Colonic mucosa (tissue), 4 donors: ENCODE measurements at regions not wholly inside any gene's neighbourhood (a gene's known extent, or its start where the extent isn't known, plus 50 kb on each side); places are given as distances from the start of the nearest gene placed in this dataset.
"Not testable (repeated sequence)": the region's sequence is repeated elsewhere in the genome, so short reads cannot be mapped to it uniquely, and the experiment has no call there.

Experiments used
- DNase-seq: peaks from one replicate; pipeline ENCODE4 v3.0.0-alpha.2; 2020
- H3K27ac ChIP-seq: fragments of 200-600 bp; one replicate; pipeline ENCODE4 v1.8.0; 2021
- H3K27me3 ChIP-seq: fragments of 200-600 bp; one replicate; pipeline ENCODE4 v1.8.0; 2021
- H3K36me3 ChIP-seq: fragments of 200-600 bp; one replicate; pipeline ENCODE4 v1.8.0; 2021
- H3K4me1 ChIP-seq: fragments of 200-600 bp; one replicate; pipeline ENCODE4 v1.8.0; 2021; ENCODE audit warnings: mild to moderate bottlenecking
- H3K4me3 ChIP-seq: fragments of 200-600 bp; one replicate; pipeline ENCODE4 v1.8.0; 2021
- H3K9ac ChIP-seq, 2 donors: one replicate each; pipeline ENCODE4 v1.7.0; 2013; ENCODE audit warnings: control low read depth in 2 of 2, low read depth in 2 of 2, low read length in 2 of 2
- H3K9me3 ChIP-seq: fragments of 200-600 bp; one replicate; pipeline ENCODE4 v1.8.0; 2021
- CTCF ChIP-seq: fragments of 200-600 bp; IDR thresholded peaks from one replicate; pipeline ENCODE4 v1.8.0; 2022; ENCODE audit warnings: antibody characterized with exemption, mild to moderate bottlenecking
- intact Hi-C: fragments of 100-400 bp; cut with DNase I; formaldehyde crosslinking; loops from one replicate; pipeline ENCODE4 v1.14.1; 2022
- donor health status: healthy.
- donor health status: DM: no; HTN: no; CAD: no.
- donor health status: DM: no; HTN: no; CAD: no.

GRCh38 chr2:208609166-208609804 lies 202.7 kb downstream of the PTH2R start:
- no peak overlapping the region for H3K4me3 ChIP-seq
- DNase-seq, result no peak
- H3K27ac ChIP-seq, result no peak overlapping the region
- no peaks in the 10 kb centered on the region for H3K9me3 ChIP-seq
- intact Hi-C loops, result no loop called here
- no peak overlapping the region for H3K9ac ChIP-seq
- H3K4me1 ChIP-seq, result no peaks in the 10 kb centered on the region
- H3K27me3 ChIP-seq, result no peaks in the 10 kb centered on the region
- no peak for TF ChIP-seq CTCF
- no peaks in the 10 kb centered on the region for H3K36me3 ChIP-seq

- H3K9ac ChIP-seq, H3K9me3 ChIP-seq, H3K27me3 ChIP-seq, H3K4me3 ChIP-seq, H3K36me3 ChIP-seq, intact Hi-C loops, H3K4me1 ChIP-seq, DNase-seq, H3K27ac ChIP-seq: not testable (repeated sequence)
These were observed 209.1 kb downstream of the PTH2R start for GRCh38 chr2:208615675-208616074.

GRCh38 chr2:208618220-208618619 lies 211.6 kb downstream of the PTH2R start:
- no peaks in the 10 kb centered on the region for H3K27me3 ChIP-seq
- intact Hi-C loops, result no loop called here
- no peak overlapping the region for H3K4me3 ChIP-seq
- H3K9me3 ChIP-seq, result no peaks in the 10 kb centered on the region
- no peak for DNase-seq
- no peaks in the 10 kb centered on the region for H3K36me3 ChIP-seq
- TF ChIP-seq CTCF, result no peak
- no peak overlapping the region for H3K27ac ChIP-seq
- no peak overlapping the region for H3K9ac ChIP-seq
- no peaks in the 10 kb centered on the region for H3K4me1 ChIP-seq

GRCh38 chr2:208619993-208620392 lies 213.4 kb downstream of the PTH2R start:
- no peak for DNase-seq
- intact Hi-C loops, result no loop called here
- Histone ChIP-seq H3K4me3 (no peak overlapping the region), H3K27me3 (no peaks in the 10 kb centered on the region), H3K9ac (no peak overlapping the region), H3K27ac (no peak overlapping the region), H3K36me3 (no peaks in the 10 kb centered on the region), H3K9me3 (no peaks in the 10 kb centered on the region), H3K4me1 (no peaks in the 10 kb centered on the region)
- TF ChIP-seq CTCF, result no peak

GRCh38 chr2:208620487-208620978 lies 213.9 kb downstream of the PTH2R start:
- no peaks in the 10 kb centered on the region for H3K36me3 ChIP-seq
- no peaks in the 10 kb centered on the region for H3K9me3 ChIP-seq
- no peaks in the 10 kb centered on the region for H3K4me1 ChIP-seq
- DNase-seq, result no peak
- no peaks in the 10 kb centered on the region for H3K27me3 ChIP-seq
- H3K4me3 ChIP-seq, result no peak overlapping the region
- TF ChIP-seq CTCF, result no peak
- H3K27ac ChIP-seq, result no peak overlapping the region
- H3K9ac ChIP-seq, result no peak overlapping the region
- intact Hi-C loops, result no loop called here

- no peaks in the 10 kb centered on the region for H3K4me1 ChIP-seq
- no peaks in the 10 kb centered on the region for H3K27me3 ChIP-seq
- no peaks in the 10 kb centered on the region for H3K9me3 ChIP-seq
- intact Hi-C loops, result no loop called here
- no peak for DNase-seq
- no peak overlapping the region for H3K9ac ChIP-seq
- no peak overlapping the region for H3K4me3 ChIP-seq
- TF ChIP-seq CTCF, result no peak
- H3K27ac ChIP-seq, result no peak overlapping the region
- no peaks in the 10 kb centered on the region for H3K36me3 ChIP-seq
These were observed 220.7 kb downstream of the PTH2R start for GRCh38 chr2:208627110-208627884.
